ENCODE measurements at regions not wholly inside any gene's neighbourhood (a gene's known extent, or its start where the extent isn't known, plus 50 kb on each side); places are given as distances from the start of the nearest gene placed in this dataset.

DNA sequence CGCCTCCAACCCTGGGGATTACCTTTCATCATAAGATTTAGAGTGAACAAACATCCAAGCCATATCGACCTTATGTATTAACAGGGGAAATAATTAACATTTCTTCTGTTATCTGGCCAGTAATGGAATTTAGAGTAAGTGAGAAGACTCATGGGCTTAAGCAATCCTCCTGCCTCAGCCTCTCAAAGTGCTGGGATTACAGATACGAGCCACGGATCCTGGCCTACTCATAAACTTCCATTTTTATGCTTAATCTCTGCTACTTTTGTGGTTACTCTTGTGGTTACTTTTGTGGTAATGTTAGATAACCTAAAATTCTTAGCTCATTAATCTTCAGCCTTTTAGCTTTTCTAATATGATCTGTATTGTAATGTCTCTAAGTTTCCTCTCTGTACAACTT lies 159.3 kb upstream of the SLC8A1 start:
- TF ChIP-seq, protein P1, sequence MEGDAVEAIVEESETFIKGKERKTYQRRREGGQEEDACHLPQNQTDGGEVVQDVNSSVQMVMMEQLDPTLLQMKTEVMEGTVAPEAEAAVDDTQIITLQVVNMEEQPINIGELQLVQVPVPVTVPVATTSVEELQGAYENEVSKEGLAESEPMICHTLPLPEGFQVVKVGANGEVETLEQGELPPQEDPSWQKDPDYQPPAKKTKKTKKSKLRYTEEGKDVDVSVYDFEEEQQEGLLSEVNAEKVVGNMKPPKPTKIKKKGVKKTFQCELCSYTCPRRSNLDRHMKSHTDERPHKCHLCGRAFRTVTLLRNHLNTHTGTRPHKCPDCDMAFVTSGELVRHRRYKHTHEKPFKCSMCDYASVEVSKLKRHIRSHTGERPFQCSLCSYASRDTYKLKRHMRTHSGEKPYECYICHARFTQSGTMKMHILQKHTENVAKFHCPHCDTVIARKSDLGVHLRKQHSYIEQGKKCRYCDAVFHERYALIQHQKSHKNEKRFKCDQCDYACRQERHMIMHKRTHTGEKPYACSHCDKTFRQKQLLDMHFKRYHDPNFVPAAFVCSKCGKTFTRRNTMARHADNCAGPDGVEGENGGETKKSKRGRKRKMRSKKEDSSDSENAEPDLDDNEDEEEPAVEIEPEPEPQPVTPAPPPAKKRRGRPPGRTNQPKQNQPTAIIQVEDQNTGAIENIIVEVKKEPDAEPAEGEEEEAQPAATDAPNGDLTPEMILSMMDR (IDR thresholded peaks at IDR 0.05), result no peak
- no peak for TF ChIP-seq EP300 (IDR thresholded peaks at IDR 0.05)
- TF ChIP-seq, protein P2, sequence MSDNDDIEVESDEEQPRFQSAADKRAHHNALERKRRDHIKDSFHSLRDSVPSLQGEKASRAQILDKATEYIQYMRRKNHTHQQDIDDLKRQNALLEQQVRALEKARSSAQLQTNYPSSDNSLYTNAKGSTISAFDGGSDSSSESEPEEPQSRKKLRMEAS (IDR thresholded peaks at IDR 0.05), result no peak
- no peak for TF ChIP-seq POLR2A (IDR thresholded peaks at IDR 0.05; ENCODE audit: low read length)
- TF ChIP-seq CHD4 (IDR thresholded peaks at IDR 0.05; ENCODE audit: borderline replicate concordance), result no peak
- TF ChIP-seq CHD2 (IDR thresholded peaks at IDR 0.05; ENCODE audit: low read length, partially characterized antibody), result no peak
- TF ChIP-seq HOXA7 (CRISPR knock-in tag; IDR thresholded peaks at IDR 0.05), result no peak
- TF ChIP-seq RNF2 (IDR thresholded peaks at IDR 0.05; ENCODE audit: borderline replicate concordance, low read depth), result no peak
- TF ChIP-seq ZFP36 (IDR thresholded peaks at IDR 0.05; ENCODE audit: borderline replicate concordance, partially characterized antibody), result no peak
- TF ChIP-seq BHLHE40 (IDR thresholded peaks at IDR 0.05; ENCODE audit: low read depth, low read length), result no peak
- no peak for TF ChIP-seq POLR2AphosphoS2 (conservative IDR thresholded peaks at IDR 0.05; ENCODE audit: low read length)
- TF ChIP-seq RAD21 (conservative IDR thresholded peaks at IDR 0.05 in 1 of 2, IDR thresholded peaks at IDR 0.05 in 1 of 2), result no peak
- TF ChIP-seq SMC3 (IDR thresholded peaks at IDR 0.05), result no peak
- no peak for TF ChIP-seq RFX5 (IDR thresholded peaks at IDR 0.05)

Measured in A549 (cell line).